ENCODE measurements at regions not wholly inside any gene's neighbourhood (a gene's known extent, or its start where the extent isn't known, plus 50 kb on each side); places are given as distances from the start of the nearest gene placed in this dataset.
A peak's percentile ranks its signal among the peaks of the same experiment; 100 is the strongest.

GRCh38 chr11:109251230-109251629 lies 170.8 kb upstream of the C11orf87 start:
- DNase-seq (ENCODE audit: low spot score) (no peak), FAIRE-seq (no peak)

GRCh38 chr11:109264128-109264527 lies 157.9 kb upstream of the C11orf87 start:
- DNase-seq (ENCODE audit: low spot score) (no peak), FAIRE-seq (no peak)

- DNase-seq (ENCODE audit: low spot score): no peak
- no peak for FAIRE-seq
Observed at GRCh38 chr11:109267293-109268095, 154.5 kb upstream of the C11orf87 start.

GRCh38 chr11:109275931-109276330 lies 146.1 kb upstream of the C11orf87 start:
- no peak for DNase-seq (ENCODE audit: low spot score)
- no peak for FAIRE-seq

- no peak for DNase-seq (ENCODE audit: low spot score)
- FAIRE-seq: no peak
Observed at GRCh38 chr11:109285465-109285864, 136.5 kb upstream of the C11orf87 start.

- DNase-seq (ENCODE audit: low spot score) (no peak), FAIRE-seq (no peak)
Observed at GRCh38 chr11:109291553-109291952, 130.4 kb upstream of the C11orf87 start.

- no peak for FAIRE-seq
- no peak for DNase-seq (ENCODE audit: low spot score)
Observed at GRCh38 chr11:109298865-109299264, 123.1 kb upstream of the C11orf87 start.

GRCh38 chr11:109300211-109300610 lies 121.8 kb upstream of the C11orf87 start:
- FAIRE-seq (no peak), DNase-seq (ENCODE audit: low spot score) (no peak)

GRCh38 chr11:109302591-109303334 lies 119.2 kb upstream of the C11orf87 start:
- FAIRE-seq (no peak), DNase-seq (ENCODE audit: low spot score) (no peak)

GRCh38 chr11:109303342-109303741 lies 118.6 kb upstream of the C11orf87 start:
- no peak for FAIRE-seq
- no peak for DNase-seq (ENCODE audit: low spot score)

- FAIRE-seq: no peak
- DNase-seq (ENCODE audit: low spot score): no peak
Observed at GRCh38 chr11:109304159-109304558, 117.8 kb upstream of the C11orf87 start.

GRCh38 chr11:109305009-109305408 lies 117.0 kb upstream of the C11orf87 start:
- DNase-seq (ENCODE audit: low spot score) (no peak), FAIRE-seq (no peak)

- FAIRE-seq: no peak
- DNase-seq (ENCODE audit: low spot score): no peak
Observed at GRCh38 chr11:109306322-109306721, 115.7 kb upstream of the C11orf87 start.

GRCh38 chr11:109307366-109307765 lies 114.6 kb upstream of the C11orf87 start:
- FAIRE-seq (no peak), DNase-seq (ENCODE audit: low spot score) (no peak)

GRCh38 chr11:109308551-109308950 lies 113.4 kb upstream of the C11orf87 start:
- FAIRE-seq (no peak), DNase-seq (ENCODE audit: low spot score) (no peak)

- no peak for FAIRE-seq
- no peak for DNase-seq (ENCODE audit: low spot score)
Observed at GRCh38 chr11:109309153-109309552, 112.8 kb upstream of the C11orf87 start.

- FAIRE-seq: no peak
Observed at GRCh38 chr11:109317726-109318125, 104.3 kb upstream of the C11orf87 start.

GRCh38 chr11:109320595-109320994 lies 101.4 kb upstream of the C11orf87 start:
- DNase-seq (ENCODE audit: low spot score) (peak; percentile 31), FAIRE-seq (no peak)

More at GRCh38 chr11:109317726-109318125, 104.3 kb upstream of the C11orf87 start:
- DNase-seq (ENCODE audit: low spot score): no peak

- no peak for DNase-seq (ENCODE audit: low spot score)
- no peak for FAIRE-seq
Observed at GRCh38 chr11:109326781-109327180, 95.2 kb upstream of the C11orf87 start.

- DNase-seq (ENCODE audit: low spot score) (no peak), FAIRE-seq (no peak)
Observed at GRCh38 chr11:109329716-109330115, 92.3 kb upstream of the C11orf87 start.

- no peak for FAIRE-seq
Observed at GRCh38 chr11:109338131-109338530, 83.9 kb upstream of the C11orf87 start.

GRCh38 chr11:109342261-109342660 lies 79.7 kb upstream of the C11orf87 start:
- FAIRE-seq (no peak), DNase-seq (ENCODE audit: low spot score) (no peak)

More at GRCh38 chr11:109338131-109338530, 83.9 kb upstream of the C11orf87 start:
- no peak for DNase-seq (ENCODE audit: low spot score)

- no peak for DNase-seq (ENCODE audit: low spot score)
- FAIRE-seq: no peak
Observed at GRCh38 chr11:109343242-109343641, 78.7 kb upstream of the C11orf87 start.
